GM12878 (cell line): ENCODE measurements at regions not wholly inside any gene's neighbourhood (a gene's known extent, or its start where the extent isn't known, plus 50 kb on each side); places are given as distances from the start of the nearest gene placed in this dataset.

Source experiments
- ATAC-seq: fragments of 200-7000 bp; cut with Tn5 transposase; 3 replicates; pipeline ENCODE4 v1.9.1; 2020; ENCODE audit warnings: mild to moderate bottlenecking, moderate library complexity
- BruUV-seq: library from RNA; stranded (reverse); fragments of 400-500 nt; replicated peaks from 2 replicates; lab custom pipeline; 2021; lab: Mats Ljungman, UMichigan
- CTCF ChIA-PET: fragments of 300-600 bp; sonication (Branson Sonifier 250); formaldehyde crosslinking; extraction: SDS; loops from one replicate; lab custom pipeline; 2021; ENCODE audit warnings: inconsistent platforms; lab: Yijun Ruan, JAX
- POLR2A ChIA-PET: fragments of 350-600 bp; formaldehyde crosslinking; extraction: SDS; loops from one replicate; lab custom pipeline; 2021; ENCODE audit warnings: inconsistent platforms; lab: Charles Lee
- RAD21 ChIA-PET: fragments of 300-600 bp; sonication (Branson Sonifier 250); formaldehyde crosslinking; loops from one replicate; lab custom pipeline; 2023; ENCODE audit warnings: antibody characterized with exemption; ENCODE audit not compliant: unreplicated experiment; lab: Charles Lee
- SMC1A ChIA-PET: fragments of 300-600 bp; sonication (Branson Sonifier 250); formaldehyde crosslinking; loops from one replicate; lab custom pipeline; 2023; ENCODE audit not compliant: unreplicated experiment, uncharacterized antibody; lab: Charles Lee
- DNase-seq: peaks from one replicate; pipeline ENCODE4 v3.0.0-alpha.2; 2011; ENCODE audit warnings: low read depth, low spot score
- FAIRE-seq: peaks from 3 replicates; lab custom pipeline; 2011; peaks lifted over from hg19 to GRCh38; lab: Jason Lieb, UNC
- H2AFZ ChIP-seq: 2 replicates; pipeline ENCODE4 v1.6.0; 2011; ENCODE audit warnings: low read depth, low read length, control low read depth; ENCODE audit not compliant: control insufficient read depth
- H3K27ac ChIP-seq: 2 replicates; pipeline ENCODE4 v1.5.1; 2011; ENCODE audit warnings: control low read depth; ENCODE audit not compliant: control insufficient read depth, insufficient read depth
- H3K27me3 ChIP-seq, 2 experiments: replicated peaks in 1 of 2; 2 replicates each; pipeline versions ENCODE4 v1.6.0 to v1.6.1; 2011; ENCODE audit warnings: low read length in 1 of 2; ENCODE audit not compliant: control insufficient read depth in 2 of 2, insufficient read depth in 2 of 2
- H3K36me3 ChIP-seq, 2 experiments: 2 replicates each; pipeline ENCODE4 v1.5.1; 2011; ENCODE audit warnings: low read length in 1 of 2; ENCODE audit not compliant: control insufficient read depth in 2 of 2, insufficient read depth in 2 of 2
- H3K4me1 ChIP-seq: 2 replicates; pipeline ENCODE4 v1.6.1; 2011; ENCODE audit warnings: mild to moderate bottlenecking, low read length, moderate library complexity, mixed read lengths; ENCODE audit not compliant: control insufficient read depth, insufficient read depth
- H3K4me2 ChIP-seq: 2 replicates; pipeline ENCODE4 v1.6.0; 2011; ENCODE audit warnings: control low read depth; ENCODE audit not compliant: control insufficient read depth, insufficient read depth
- H3K4me3 ChIP-seq: fragments of 200-600 bp; sonication (generic); 2 replicates; pipeline ENCODE4 v1.5.1; 2016
- H3K79me2 ChIP-seq: 2 replicates; pipeline ENCODE4 v1.6.0; 2011; ENCODE audit warnings: low read length; ENCODE audit not compliant: control insufficient read depth, insufficient read depth
- H3K9ac ChIP-seq: 2 replicates; pipeline ENCODE4 v1.8.0; 2011; ENCODE audit warnings: low read length, control low read depth, mixed read lengths; ENCODE audit not compliant: control insufficient read depth, insufficient read depth
- H3K9me3 ChIP-seq: replicated peaks from 3 replicates; pipeline ENCODE4 v1.5.1; 2011; ENCODE audit warnings: mild to moderate bottlenecking, low read length; ENCODE audit not compliant: control insufficient read depth, insufficient read depth
- H4K20me1 ChIP-seq: 2 replicates; pipeline ENCODE4 v1.6.0; 2011; ENCODE audit not compliant: control insufficient read depth, insufficient read depth
- E2F8 ChIP-seq: fragments of 450-650 bp; IDR thresholded peaks from 2 replicates; pipeline ENCODE4 v1.6.1; 2018; ENCODE audit warnings: mild to moderate bottlenecking, low read depth, moderate library complexity; ENCODE audit not compliant: partially characterized antibody
- EGR1 ChIP-seq, 2 experiments: IDR thresholded peaks; 1 replicate in 1 of 2; 2 replicates in 1 of 2; pipeline ENCODE4 v1.6.1; 2011 to 2012; ENCODE audit warnings: low read depth in 2 of 2, low read length in 2 of 2, borderline replicate concordance in 1 of 2, mild to moderate bottlenecking in 1 of 2, moderate library complexity in 1 of 2
- IKZF2 ChIP-seq, 2 experiments: fragments of 450-650 bp; IDR thresholded peaks; 2 replicates each; pipeline ENCODE4 v1.6.1; 2017; ENCODE audit warnings: mild to moderate bottlenecking in 2 of 2, moderate library complexity in 2 of 2
- NR2C1 ChIP-seq: fragments of 450-650 bp; IDR thresholded peaks from 2 replicates; pipeline ENCODE4 v1.6.1; 2017; ENCODE audit warnings: antibody characterized with exemption, mild to moderate bottlenecking, moderate library complexity
- POLR2AphosphoS5 ChIP-seq: IDR thresholded peaks from 2 replicates; pipeline ENCODE4 v1.6.1; 2011; ENCODE audit warnings: mild to moderate bottlenecking, low read length, inconsistent platforms
- ZNF217 ChIP-seq: fragments of 450-650 bp; IDR thresholded peaks from 2 replicates; pipeline ENCODE4 v1.6.1; 2017; ENCODE audit warnings: antibody characterized with exemption, mild to moderate bottlenecking
- ZNF687 ChIP-seq: fragments of 450-650 bp; IDR thresholded peaks from 2 replicates; pipeline ENCODE4 v1.6.1; 2017; ENCODE audit warnings: mild to moderate bottlenecking, moderate library complexity
- WGBS: methylation state at CpG from one replicate; pipeline ENCODE4 v1.1.6; 2016; ENCODE audit warnings: low lambda C conversion rate; ENCODE audit not compliant: insufficient replicate concordance, insufficient coverage; ENCODE audit errors: missing lambda C conversion rate; 5-methylcytosine and 5-hydroxymethylcytosine counted together
- in situ Hi-C: fragments of 300-500 bp; cut with MboI; formaldehyde crosslinking; loops from 9 replicates; pipeline ENCODE4 v1.14.3; 2018; ENCODE audit warnings: mixed read lengths
- intact Hi-C: fragments of 100-400 bp; cut with micrococcal nuclease; formaldehyde crosslinking; loops from one replicate; pipeline ENCODE4 v1.14.2; 2022; ENCODE audit not compliant: unreplicated experiment

DNA sequence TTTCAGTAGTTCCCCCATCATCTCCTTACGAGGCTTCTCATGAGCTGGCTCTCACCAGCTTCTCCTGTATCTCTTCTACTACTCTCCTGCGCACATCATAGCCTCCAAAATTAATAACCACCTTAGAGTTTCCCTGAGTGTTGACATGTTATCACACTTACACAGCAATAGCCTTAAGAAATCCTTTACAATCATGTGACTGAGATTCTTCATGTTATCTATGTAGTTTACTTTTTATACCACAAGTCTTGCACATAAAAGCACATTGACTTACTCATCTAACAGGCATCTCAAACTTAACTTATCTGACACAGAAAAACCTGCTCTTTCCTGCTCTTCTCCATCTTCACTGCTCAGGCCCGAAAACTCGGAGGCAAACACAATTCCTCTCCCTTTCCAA lies 103.7 kb upstream of the TAB2 start:
- no peak overlapping the region for H3K27ac ChIP-seq
- ChIA-PET SMC1A (interaction anchor here (0.6 to 11.2 kb wide), 25 partner anchors 9 to 178 kb away, joined by 3 to 116 read pairs (median 5); partner anchors contain the start of gene TAB2), CTCF (interaction anchor here (0.6 to 1.1 kb wide), 2 partner anchors 40 to 95 kb away, joined by 3 read pairs; no protein-coding TSS in a partner anchor), POLR2A (interaction anchor here (0.5 to 1.5 kb wide), 4 partner anchors 17 to 218 kb away, joined by 3 to 4 read pairs (median 3); no protein-coding TSS in a partner anchor), RAD21 (interaction anchor here (1.0 to 3.8 kb wide), 10 partner anchors 10 to 269 kb away, joined by 3 to 20 read pairs (median 3); no protein-coding TSS in a partner anchor)
- DNase-seq (no peak), FAIRE-seq (no peak), ATAC-seq (no peak)
- H3K4me2 ChIP-seq, result no peak overlapping the region
- no peak overlapping the region for H3K4me3 ChIP-seq
- no peaks in the 10 kb centered on the region for H3K27me3 ChIP-seq
- H3K9ac ChIP-seq, result no peak overlapping the region
- in situ Hi-C loops (no loop called here), intact Hi-C loops (loop anchor here (2.0 to 5.0 kb wide), 3 partner anchors 67 to 132 kb away; no protein-coding TSS in a partner anchor)
- H3K36me3 ChIP-seq, result no peaks in the 10 kb centered on the region
- peak overlapping the region; percentile 26; the same call in 1 of the 2 replicates for H2AFZ ChIP-seq
- H3K79me2 ChIP-seq, result no peaks in the 10 kb centered on the region
- H3K9me3 ChIP-seq, result no peaks in the 10 kb centered on the region
- no TSS peak for BruUV-seq
- no peaks in the 10 kb centered on the region for H4K20me1 ChIP-seq
- H3K4me1 ChIP-seq, result peaks cover 58% of the 10 kb centered on the region
- 74% methylated on average over 4 of the region's 4 CpGs for WGBS
- TF ChIP-seq POLR2AphosphoS5 (no peak), IKZF2 (IDR thresholded peaks at IDR 0.05) (no peak), NR2C1 (no peak)

- H3K9me3 ChIP-seq, result no peaks in the 10 kb centered on the region
- ATAC-seq, result no peak
- H3K4me3 ChIP-seq, result no peak overlapping the region
- in situ Hi-C loops, result no loop called here
- POLR2A ChIA-PET, result interaction anchor here (0.6 to 1.5 kb wide), 7 partner anchors 8 to 204 kb away, joined by 3 to 12 read pairs (median 5); no protein-coding TSS in a partner anchor
- no peaks in the 10 kb centered on the region for H3K79me2 ChIP-seq
- FAIRE-seq, result no peak
- 48% methylated on average over 4 of the region's 4 CpGs for WGBS
- no peaks in the 10 kb centered on the region for H4K20me1 ChIP-seq
- no peaks in the 10 kb centered on the region for H3K36me3 ChIP-seq
- BruUV-seq, result no TSS peak
- H3K27me3 ChIP-seq, result no peaks in the 10 kb centered on the region
- intact Hi-C loops, result no loop called here
- DNase-seq, result no peak
- no peak overlapping the region for H3K9ac ChIP-seq
- SMC1A ChIA-PET, result interaction anchor here (0.7 to 11.2 kb wide), 20 partner anchors 8 to 215 kb away, joined by 3 to 116 read pairs (median 5); no protein-coding TSS in a partner anchor
- CTCF ChIA-PET, result interaction anchor here (0.7 to 1.2 kb wide), 3 partner anchors 28 to 117 kb away, joined by 3 to 6 read pairs (median 3); no protein-coding TSS in a partner anchor
- TF ChIP-seq E2F8 (no peak), EGR1 (IDR thresholded peaks at IDR 0.05; ENCODE audit: borderline replicate concordance in 1 of 2, low read depth in 2 of 2, low read length in 2 of 2) (no peak), ZNF217 (no peak), ZNF687 (no peak)
- H3K4me2 ChIP-seq, result no peak overlapping the region
- no peak overlapping the region for H3K27ac ChIP-seq
- H2AFZ ChIP-seq, result no peak overlapping the region; the same call in 1 of the 2 replicates
- peaks cover 44% of the 10 kb centered on the region for H3K4me1 ChIP-seq
- RAD21 ChIA-PET, result interaction anchor here (0.6 to 3.8 kb wide), 9 partner anchors 15 to 565 kb away, joined by 3 to 16 read pairs (median 3); partner anchors contain the start of gene ZC3H12D
Observed at GRCh38 chr6:149216459-149216858, 101.1 kb upstream of the TAB2 start.
